ENCODE measurements at regions not wholly inside any gene's neighbourhood (a gene's known extent, or its start where the extent isn't known, plus 50 kb on each side); places are given as distances from the start of the nearest gene placed in this dataset.

GRCh38 chr18:64208516-64208915, 59.6 kb upstream of the LINC00305 start:
- no peak for DNase-seq

GRCh38 chr18:64207820-64208219, 58.9 kb upstream of the LINC00305 start:
- DNase-seq = no peak

GRCh38 chr18:64203295-64203694, 54.4 kb upstream of the LINC00305 start:
- no peak for DNase-seq

GRCh38 chr18:64202863-64203262, 54.0 kb upstream of the LINC00305 start:
- DNase-seq = no peak

- no peak for DNase-seq
These were observed 53.4 kb upstream of the LINC00305 start for GRCh38 chr18:64202210-64202836.

GRCh38 chr18:64201781-64202180, 52.9 kb upstream of the LINC00305 start:
- DNase-seq = no peak

GRCh38 chr18:64199581-64199980, 50.7 kb upstream of the LINC00305 start:
- no peak for DNase-seq

Data from NCI-H774 (cell line).